Transverse colon (tissue), 4 donors: ENCODE measurements at regions not wholly inside any gene's neighbourhood (a gene's known extent, or its start where the extent isn't known, plus 50 kb on each side); places are given as distances from the start of the nearest gene placed in this dataset.

ENCODE experiments used
- DNase-seq: peaks from one replicate; pipeline ENCODE4 v3.0.0-alpha.2; 2019
- H3K27ac ChIP-seq, 4 donors: fragments of 200-600 bp; sonication (generic); 2 replicates each; pipeline ENCODE4 v1.5.1; 2016 to 2018; ENCODE audit warnings: inconsistent platforms in 4 of 4
- H3K27me3 ChIP-seq: fragments of 200-600 bp; sonication (generic); 2 replicates; pipeline ENCODE4 v1.5.1; 2017; ENCODE audit warnings: inconsistent platforms
- H3K36me3 ChIP-seq, 4 donors: fragments of 200-600 bp; sonication (generic); 2 replicates each; pipeline ENCODE4 v1.5.1; 2017 to 2019; ENCODE audit warnings: inconsistent platforms in 4 of 4
- H3K4me1 ChIP-seq, 4 donors: fragments of 200-600 bp; sonication (generic); 2 replicates each; pipeline ENCODE4 v1.5.1; 2017 to 2020; ENCODE audit warnings: inconsistent platforms in 4 of 4
- H3K4me3 ChIP-seq, 4 donors: fragments of 200-600 bp; sonication (generic); 1 replicate in 1 of 4; 2 replicates in 3 of 4; pipeline versions ENCODE4 v1.5.1 to v1.6.1; 2017 to 2019; ENCODE audit warnings: inconsistent platforms in 4 of 4
- H3K9me3 ChIP-seq, 2 donors: fragments of 200-600 bp; sonication (generic); 2 replicates each; pipeline ENCODE4 v1.5.1; 2017 to 2019; ENCODE audit warnings: inconsistent platforms in 2 of 2
- CTCF ChIP-seq, 5 experiments: fragments of 200-600 bp in 3 of 5; fragments of 450-650 bp in 2 of 5; sonication (generic) in 3 of 5; IDR thresholded peaks; 1 replicate in 2 of 5; 2 replicates in 3 of 5; pipeline ENCODE4 v1.5.1; 2016 to 2017; ENCODE audit warnings: antibody characterized with exemption in 5 of 5, inconsistent platforms in 3 of 5, mild to moderate bottlenecking in 2 of 5, moderate library complexity in 1 of 5
- EP300 ChIP-seq: sonication (generic); formaldehyde crosslinking; IDR thresholded peaks from one replicate; pipeline ENCODE4 v1.6.1; 2017; ENCODE audit warnings: antibody characterized with exemption, low read depth
- POLR2A ChIP-seq: fragments of 450-650 bp; IDR thresholded peaks from one replicate; pipeline ENCODE4 v1.6.1; 2016; ENCODE audit warnings: antibody characterized with exemption, mild to moderate bottlenecking, moderate library complexity
- POLR2AphosphoS5 ChIP-seq, 3 donors: sonication (generic); formaldehyde crosslinking; IDR thresholded peaks; one replicate each; pipeline ENCODE4 v1.6.1; 2016; ENCODE audit warnings: antibody characterized with exemption in 3 of 3
- WGBS, 2 donors: methylation state at CpG; one replicate each; pipeline ENCODE4 v1.1.5; 2018; ENCODE audit warnings: low coverage in 1 of 2; 5-methylcytosine and 5-hydroxymethylcytosine counted together
- in situ Hi-C, 4 donors: fragments of 200-750 bp; cut with MboI; loops; one replicate each; pipeline versions ENCODE4 v1.15.0 to v1.15.1; 2017; ENCODE audit warnings: low sequenced_read_pairs in 3 of 4, low pct_ligation_motif_present in 1 of 4, low pct_unique_long_range_greater_than_20kb in 1 of 4
- intact Hi-C: fragments of 100-400 bp; cut with DNase I; formaldehyde crosslinking; loops from one replicate; pipeline ENCODE4 v1.15.1; 2023; ENCODE audit warnings: low total_unique reads

- DNase-seq: no peak
- Histone ChIP-seq H3K27me3 (no peaks in the 10 kb centered on the region), H3K36me3 (no peaks in the 10 kb centered on the region), H3K4me3 (no peak overlapping the region), H3K9me3 (no peaks in the 10 kb centered on the region), H3K27ac (no peak overlapping the region), H3K4me1 (no peaks in the 10 kb centered on the region)
- intact Hi-C loops (no loop called here), in situ Hi-C loops (no loop called here)
- TF ChIP-seq POLR2A (no peak), POLR2AphosphoS5 (IDR thresholded peaks at IDR 0.05) (no peak), CTCF (IDR thresholded peaks at IDR 0.05) (no peak), EP300 (no peak)
- WGBS, 2 donors: 71 to 79% methylated on average over 5 of the region's 5 CpGs
Measured at GRCh38 chr3:154976072-154976983, 103.8 kb upstream of the MME start.

- H3K4me1 ChIP-seq: no peaks in the 10 kb centered on the region
- TF ChIP-seq POLR2AphosphoS5 (IDR thresholded peaks at IDR 0.05) (no peak), POLR2A (no peak), CTCF (IDR thresholded peaks at IDR 0.05) (no peak), EP300 (no peak)
- no peaks in the 10 kb centered on the region for H3K9me3 ChIP-seq
- H3K4me3 ChIP-seq: no peak overlapping the region
- 66 to 90% methylated on average over 2 to 3 of the region's 3 CpGs for WGBS, 2 donors
- DNase-seq: no peak
- intact Hi-C loops: no loop called here
- no peaks in the 10 kb centered on the region for H3K36me3 ChIP-seq
- no peaks in the 10 kb centered on the region for H3K27me3 ChIP-seq
- in situ Hi-C loops: loop anchor here in 1 of 4 donors (25.0 kb wide), 1 partner anchor 338 kb away; no protein-coding TSS in a partner anchor
- no peak overlapping the region for H3K27ac ChIP-seq
Measured at GRCh38 chr3:154973851-154974250, 106.3 kb upstream of the MME start.

- DNase-seq: no peak
- intact Hi-C loops: no loop called here
- Histone ChIP-seq H3K4me3 (no peak overlapping the region), H3K27ac (no peak overlapping the region), H3K27me3 (no peaks in the 10 kb centered on the region), H3K9me3 (no peaks in the 10 kb centered on the region), H3K36me3 (no peaks in the 10 kb centered on the region), H3K4me1 (no peaks in the 10 kb centered on the region)
- in situ Hi-C loops: loop anchor here in 1 of 4 donors (25.0 kb wide), 1 partner anchor 339 kb away; no protein-coding TSS in a partner anchor
- TF ChIP-seq EP300 (no peak), POLR2AphosphoS5 (IDR thresholded peaks at IDR 0.05) (no peak), CTCF (IDR thresholded peaks at IDR 0.05) (no peak), POLR2A (no peak)
- WGBS, 2 donors: 94 to 100% methylated on average over 1 of the region's 1 CpG
Measured at GRCh38 chr3:154972951-154973350, 107.2 kb upstream of the MME start.

- no peaks in the 10 kb centered on the region for H3K9me3 ChIP-seq
- no peak overlapping the region for H3K27ac ChIP-seq
- H3K4me1 ChIP-seq: no peaks in the 10 kb centered on the region
- TF ChIP-seq EP300 (no peak), POLR2AphosphoS5 (IDR thresholded peaks at IDR 0.05) (no peak), CTCF (IDR thresholded peaks at IDR 0.05) (no peak), POLR2A (no peak)
- intact Hi-C loops: no loop called here
- H3K36me3 ChIP-seq: no peaks in the 10 kb centered on the region
- no peak overlapping the region for H3K4me3 ChIP-seq
- in situ Hi-C loops: loop anchor here in 1 of 4 donors (25.0 kb wide), 1 partner anchor 340 kb away; no protein-coding TSS in a partner anchor
- no peak for DNase-seq
- WGBS, 2 donors: 51 to 72% methylated on average over 2 of the region's 2 CpGs
- no peaks in the 10 kb centered on the region for H3K27me3 ChIP-seq
Measured at GRCh38 chr3:154971771-154972326, 108.3 kb upstream of the MME start.
